GM21447 (cell line): ENCODE measurements at regions not wholly inside any gene's neighbourhood (a gene's known extent, or its start where the extent isn't known, plus 50 kb on each side); places are given as distances from the start of the nearest gene placed in this dataset.

Experiments used
- ATAC-seq: cut with Tn5 transposase; IDR thresholded peaks from one replicate; pipeline ENCODE4 v1.9.1; 2021; ENCODE audit not compliant: unreplicated experiment

DNA sequence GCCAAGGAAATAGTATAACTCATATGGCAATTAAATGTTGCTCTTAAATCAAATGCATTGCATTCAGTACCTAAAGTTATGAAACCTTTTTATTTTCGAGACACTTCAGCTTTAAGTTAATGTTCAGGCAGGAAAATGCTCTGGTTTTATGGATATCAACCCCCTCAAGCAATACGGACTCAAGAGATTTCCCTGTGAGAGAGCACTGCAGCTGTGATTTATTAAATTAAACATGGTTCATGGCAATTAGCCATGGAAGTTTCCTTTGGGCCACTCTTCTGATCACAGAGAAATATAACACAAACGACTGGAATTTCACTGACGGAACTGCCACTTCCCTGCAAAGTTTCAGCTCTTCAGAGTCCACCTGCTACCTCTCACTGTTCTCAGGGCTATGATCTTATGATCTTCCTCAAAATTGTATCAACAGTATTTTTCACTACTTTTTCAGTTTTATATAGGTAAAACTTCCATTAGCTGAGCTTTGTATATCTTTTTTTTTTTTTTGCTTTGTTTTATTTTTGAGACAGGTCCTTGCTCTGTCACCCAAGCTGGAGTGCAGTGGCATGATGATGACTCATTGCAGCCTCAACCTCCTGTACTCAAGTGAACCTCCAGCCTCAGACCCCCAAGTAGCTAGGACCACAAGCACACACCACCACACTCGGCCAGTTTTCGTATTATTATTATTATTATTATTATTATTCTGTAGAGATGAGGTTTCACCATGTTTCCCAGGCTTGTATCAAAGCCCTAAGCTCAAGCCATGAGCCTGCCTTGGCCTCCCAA lies 923.1 kb upstream of the TMPRSS15 start:
- no peak for ATAC-seq

DNA sequence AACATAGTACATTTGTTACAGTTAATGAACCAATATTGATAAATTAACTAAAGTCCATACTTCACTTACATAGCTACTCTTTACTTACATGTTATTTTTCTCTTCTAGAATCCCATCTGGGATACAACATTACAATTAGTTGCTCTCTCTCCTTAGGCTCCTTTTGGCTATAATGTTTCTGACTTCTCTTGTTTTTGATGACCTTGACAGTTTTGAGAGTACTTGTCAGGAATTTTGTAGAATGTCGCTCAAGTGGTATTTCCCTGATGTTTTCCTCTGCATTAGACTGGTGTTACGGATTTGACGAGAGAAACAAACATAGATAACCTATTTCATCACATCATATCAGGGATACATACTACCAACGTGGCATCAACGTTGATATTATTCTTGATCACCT lies 925.4 kb upstream of the TMPRSS15 start:
- no peak for ATAC-seq

DNA sequence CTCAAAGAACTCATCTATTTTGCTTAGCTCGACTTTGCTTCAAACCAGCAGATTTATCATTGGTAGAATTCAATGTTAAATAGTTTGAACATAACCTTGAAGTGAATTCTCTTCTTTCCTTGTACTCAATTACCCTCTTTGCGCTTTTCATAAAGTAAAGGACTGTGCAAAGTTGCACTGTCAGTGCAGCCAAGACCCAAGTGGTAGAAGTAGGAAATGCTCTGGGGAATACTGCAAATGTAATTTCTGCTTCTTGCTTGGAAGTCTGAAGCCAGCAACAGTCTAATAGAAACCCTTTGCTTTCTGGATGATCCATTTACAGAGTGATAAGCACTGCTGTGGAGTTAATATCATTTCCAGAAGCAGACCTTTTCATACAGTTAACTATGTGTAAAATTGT lies 936.7 kb upstream of the TMPRSS15 start:
- ATAC-seq: no peak

DNA sequence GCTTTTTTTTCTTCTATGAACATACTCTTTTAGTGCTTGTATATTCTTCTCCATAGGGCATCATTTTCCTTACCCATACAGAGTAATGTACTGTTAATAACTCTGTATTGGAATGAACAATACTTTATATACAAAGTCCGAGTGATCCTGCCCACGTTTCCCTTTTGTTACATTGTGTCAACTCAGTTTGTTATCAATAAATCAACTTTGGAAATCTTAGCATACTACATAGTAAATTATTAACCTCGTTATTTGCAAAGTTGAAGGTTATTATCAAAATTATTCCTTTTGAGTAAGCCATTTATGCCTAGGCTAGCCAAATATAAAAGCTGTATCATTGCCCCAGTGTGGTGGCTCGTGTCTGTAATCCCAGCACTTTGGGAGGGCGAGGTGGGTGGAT lies 937.4 kb upstream of the TMPRSS15 start:
- ATAC-seq: no peak

DNA sequence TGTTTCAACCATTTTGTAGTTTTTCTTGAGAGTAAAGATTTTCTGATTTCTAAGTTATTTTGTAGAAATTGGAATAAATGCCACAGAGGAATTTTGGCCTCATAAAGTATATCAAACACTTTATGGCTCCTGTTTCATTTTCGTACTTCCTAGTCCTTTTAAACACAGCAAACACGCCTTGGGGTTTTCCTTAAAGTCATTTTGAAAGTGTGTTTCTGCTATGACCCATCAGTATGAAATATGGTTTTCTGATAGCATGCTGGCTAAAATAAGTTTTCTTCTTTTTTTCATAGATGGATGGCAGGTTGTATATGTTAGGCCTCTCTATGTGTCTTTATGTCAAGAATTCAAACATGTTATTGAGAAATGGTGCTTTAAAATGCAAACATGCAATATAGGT lies 940.1 kb upstream of the TMPRSS15 start:
- no peak for ATAC-seq

DNA sequence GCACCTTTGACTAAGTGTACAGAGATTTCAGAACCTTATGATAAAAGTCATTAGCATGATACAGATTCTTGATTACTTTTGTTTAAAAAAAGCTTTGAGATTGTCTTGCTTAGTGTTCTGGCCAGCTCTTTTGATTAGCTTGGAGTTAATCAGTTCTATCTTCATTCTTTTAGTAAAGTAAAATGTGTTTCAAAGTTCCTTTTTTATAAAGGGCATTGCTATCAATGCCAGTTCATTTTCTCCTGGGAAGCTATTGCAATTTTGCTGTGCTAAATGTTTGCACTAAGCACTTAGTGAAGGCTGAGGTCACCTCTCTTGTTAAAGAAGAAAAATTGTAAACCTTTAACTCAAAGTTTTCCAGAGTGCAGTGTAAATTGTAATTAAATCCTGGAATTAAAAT lies 946.7 kb upstream of the TMPRSS15 start:
- ATAC-seq: no peak

DNA sequence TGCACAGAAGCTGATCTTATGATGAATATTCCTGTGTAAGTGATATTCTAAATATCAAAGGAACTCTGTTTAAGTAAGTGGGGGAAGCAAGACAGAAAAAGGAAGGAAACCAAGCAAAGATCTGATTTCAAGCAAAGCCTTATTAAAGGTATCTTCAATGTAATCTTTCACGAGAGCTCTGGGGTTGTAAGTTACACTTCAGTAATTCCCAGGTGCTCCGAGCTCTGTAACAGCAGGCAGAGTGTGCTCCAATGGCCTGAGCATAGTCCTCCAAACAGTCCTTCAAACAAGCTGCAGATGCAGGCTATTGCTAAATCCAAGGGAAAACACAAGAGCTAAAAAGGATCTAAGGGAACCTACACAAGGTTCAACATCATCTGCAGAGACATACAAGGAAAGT lies 949.7 kb upstream of the TMPRSS15 start:
- ATAC-seq: no peak

DNA sequence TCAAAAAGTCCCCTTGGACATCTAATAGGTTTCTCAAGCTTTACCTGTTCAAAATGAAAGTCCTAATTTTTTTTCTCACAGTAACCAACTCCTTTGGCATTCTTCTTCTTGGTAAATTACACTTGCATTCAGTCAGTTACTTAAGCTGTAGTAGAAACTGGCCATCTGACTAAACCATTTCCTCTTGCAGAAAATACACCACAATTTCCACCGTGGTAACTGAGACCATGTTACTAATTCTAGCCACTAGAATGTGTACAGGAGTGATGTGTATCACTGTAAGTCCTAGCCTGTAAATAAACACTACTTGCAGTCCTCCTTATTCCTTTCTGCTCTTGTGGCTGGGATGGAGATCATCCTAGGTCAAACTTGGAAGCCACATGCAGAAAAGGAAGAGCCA lies 965.4 kb upstream of the TMPRSS15 start:
- ATAC-seq: no peak

DNA sequence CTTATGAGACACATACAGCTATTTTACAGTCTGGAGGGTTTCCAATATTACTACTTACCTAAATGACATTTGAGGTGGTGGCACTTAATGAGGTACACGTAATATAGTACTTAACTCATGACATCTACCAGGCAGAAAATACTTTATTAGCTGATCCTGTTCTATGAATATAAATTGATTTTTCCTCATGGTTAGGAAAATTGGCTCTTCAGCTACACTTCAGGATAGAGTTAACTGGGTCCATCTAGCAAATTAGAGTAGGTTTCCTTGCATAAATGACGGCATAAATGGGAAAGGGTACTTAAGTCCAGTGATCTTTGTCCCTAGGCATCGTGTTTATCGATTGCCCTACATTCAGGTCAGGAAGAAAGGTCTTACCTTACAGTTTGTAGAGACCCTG lies 988.8 kb upstream of the TMPRSS15 start:
- no peak for ATAC-seq

DNA sequence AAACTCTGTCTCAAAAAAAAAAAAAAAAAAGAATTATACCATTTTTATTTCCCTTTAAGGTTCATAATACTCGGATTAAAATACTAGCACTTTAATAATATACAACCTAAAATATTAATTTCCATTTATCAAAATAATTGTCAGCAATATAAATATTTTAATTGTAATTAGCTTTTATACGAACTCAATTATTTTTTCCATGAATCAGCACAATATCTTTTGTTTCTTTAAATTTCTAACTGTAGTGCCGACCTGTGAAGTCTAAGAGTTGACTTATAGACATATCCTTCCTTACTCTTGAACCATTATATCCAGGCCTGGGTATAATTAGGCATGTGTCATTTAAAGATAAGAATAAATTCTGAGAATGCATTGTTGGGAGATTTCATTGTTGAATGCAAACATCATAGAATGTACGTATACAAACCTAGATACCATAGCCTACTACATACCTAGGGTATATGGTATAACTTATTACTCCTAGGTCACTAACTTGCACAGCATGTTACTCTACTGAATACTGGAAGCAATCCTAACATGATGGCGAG lies 996.7 kb upstream of the TMPRSS15 start:
- no peak for ATAC-seq

DNA sequence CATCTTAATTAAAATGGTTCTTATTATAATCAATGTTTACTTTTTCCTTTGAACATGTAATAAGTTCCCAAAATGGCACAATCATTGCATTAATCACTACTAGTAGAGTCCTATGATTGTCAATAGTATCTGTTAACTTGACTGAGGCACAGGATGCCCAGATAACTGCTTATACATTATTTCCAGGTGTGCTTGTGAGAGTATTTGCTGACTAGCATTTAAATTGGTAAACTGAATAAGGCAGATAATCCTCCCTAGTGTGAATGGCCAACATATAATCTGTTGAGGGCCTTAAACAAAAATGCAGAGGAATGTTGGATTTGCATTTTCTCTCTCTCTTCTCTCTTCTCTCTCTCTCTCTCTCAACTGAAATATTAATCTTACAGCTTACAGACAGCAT lies 999.3 kb upstream of the TMPRSS15 start:
- ATAC-seq: no peak

DNA sequence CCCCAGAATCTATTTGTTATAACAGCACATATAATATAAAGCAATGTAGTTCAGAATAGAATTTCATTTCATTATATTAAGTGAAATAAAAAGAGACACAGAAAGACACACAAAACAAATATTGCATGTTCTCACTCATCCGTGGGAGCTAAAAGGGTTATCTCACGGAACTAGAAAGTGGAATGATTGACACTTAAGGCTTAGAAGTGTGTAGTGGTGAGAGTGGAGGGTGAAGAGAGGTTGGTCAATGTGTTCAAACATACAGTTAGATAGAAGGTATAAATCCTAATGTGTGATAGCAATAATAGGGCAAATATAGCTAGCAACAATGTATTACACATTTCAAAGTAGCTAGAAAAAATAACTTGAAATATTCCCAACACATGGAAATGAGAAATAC lies 1001.7 kb upstream of the TMPRSS15 start:
- no peak for ATAC-seq

DNA sequence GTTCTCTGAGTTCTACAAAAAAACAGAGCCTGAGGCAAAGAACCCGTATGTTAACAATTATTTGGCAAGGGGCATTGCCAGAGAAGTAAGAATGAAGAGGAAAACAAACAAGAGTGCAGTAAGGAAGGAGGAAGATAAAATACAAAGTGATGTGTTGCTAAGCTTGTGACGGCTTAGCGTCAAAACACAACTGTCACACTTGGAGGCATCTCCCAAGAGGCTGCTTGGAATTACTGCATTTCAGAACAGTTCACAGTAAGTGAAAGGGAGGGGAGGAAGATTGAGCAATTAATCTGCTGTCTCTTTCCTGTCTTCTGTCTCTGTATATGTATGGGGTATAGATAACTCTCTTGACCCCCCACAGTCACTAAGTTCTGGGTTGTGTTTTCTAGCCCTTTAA lies 1017.0 kb upstream of the TMPRSS15 start:
- no peak for ATAC-seq

DNA sequence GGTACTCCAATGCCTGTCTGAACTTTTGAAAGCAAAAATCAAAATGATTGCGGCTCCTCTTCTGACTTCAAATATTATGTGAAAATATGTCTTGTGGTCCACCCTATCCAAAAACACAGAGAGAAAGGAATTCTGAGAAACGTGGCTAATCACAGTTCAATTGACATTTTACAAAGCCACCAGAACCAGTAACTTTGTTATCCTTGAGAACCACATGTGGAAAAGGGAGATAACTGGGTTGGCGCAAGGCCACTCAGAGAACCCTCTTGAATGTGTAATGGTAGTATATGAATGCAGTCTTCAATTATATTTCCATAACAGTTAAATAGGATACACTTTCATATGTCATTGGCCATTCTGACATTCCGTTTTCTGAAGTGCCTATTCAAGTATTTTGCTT lies 1030.0 kb upstream of the TMPRSS15 start:
- ATAC-seq: no peak

DNA sequence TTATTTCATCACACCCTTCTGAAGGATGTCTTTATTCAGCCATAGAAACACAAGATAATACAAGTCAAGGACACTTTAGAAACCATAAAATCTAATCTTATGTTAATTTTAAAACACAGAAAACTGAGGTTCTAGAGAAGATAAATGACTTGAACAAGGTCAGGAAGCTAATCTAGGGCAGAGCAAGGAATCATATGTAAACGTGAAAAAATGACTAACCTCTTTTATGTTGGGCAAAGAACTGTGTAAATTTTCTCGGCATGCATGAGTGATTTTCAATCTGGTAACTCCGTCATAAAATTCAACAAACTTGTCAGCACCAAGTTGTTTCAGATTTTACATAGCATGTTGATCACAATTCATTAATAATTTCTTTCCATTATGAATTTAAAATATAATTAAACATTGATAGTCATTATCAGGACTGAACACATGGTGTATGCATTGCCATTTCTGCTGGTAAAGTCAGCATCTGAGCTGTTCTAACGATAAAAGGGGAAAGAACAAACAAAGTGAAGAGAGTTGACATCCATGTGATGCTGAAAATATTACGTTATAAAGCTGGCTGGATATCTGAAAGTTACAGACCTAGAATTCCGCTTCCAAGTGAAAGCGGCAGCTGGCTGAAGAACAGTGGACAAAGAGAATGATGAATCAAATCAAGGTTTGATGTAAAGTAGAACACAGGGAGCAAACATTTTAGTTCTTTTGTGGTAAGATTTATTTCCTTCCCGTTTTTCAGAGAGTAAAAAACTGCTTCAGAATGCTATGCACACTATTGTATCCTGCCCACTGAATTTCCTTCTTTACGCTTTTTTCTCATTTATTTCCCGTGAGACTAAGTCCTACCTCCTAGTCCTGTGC lies 1037.4 kb upstream of the TMPRSS15 start:
- no peak for ATAC-seq

DNA sequence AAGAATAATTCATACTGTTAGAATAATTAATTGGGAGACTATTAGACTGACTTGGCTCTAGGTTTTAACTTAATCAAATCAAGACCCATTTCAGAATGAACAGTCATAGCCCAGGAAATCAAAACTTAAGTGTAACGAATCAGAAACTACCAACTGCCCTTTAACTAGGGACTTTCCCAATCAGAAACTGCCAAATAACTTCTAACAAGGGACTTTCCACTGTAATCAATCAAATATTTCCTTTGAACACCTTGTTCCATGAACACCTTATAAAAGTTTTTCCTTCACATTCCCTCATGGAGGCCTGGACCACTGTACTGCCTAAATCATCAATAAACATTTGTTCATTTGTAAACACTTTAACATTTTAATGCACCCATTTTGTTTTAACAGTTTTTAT lies 1054.7 kb upstream of the TMPRSS15 start:
- no peak for ATAC-seq

DNA sequence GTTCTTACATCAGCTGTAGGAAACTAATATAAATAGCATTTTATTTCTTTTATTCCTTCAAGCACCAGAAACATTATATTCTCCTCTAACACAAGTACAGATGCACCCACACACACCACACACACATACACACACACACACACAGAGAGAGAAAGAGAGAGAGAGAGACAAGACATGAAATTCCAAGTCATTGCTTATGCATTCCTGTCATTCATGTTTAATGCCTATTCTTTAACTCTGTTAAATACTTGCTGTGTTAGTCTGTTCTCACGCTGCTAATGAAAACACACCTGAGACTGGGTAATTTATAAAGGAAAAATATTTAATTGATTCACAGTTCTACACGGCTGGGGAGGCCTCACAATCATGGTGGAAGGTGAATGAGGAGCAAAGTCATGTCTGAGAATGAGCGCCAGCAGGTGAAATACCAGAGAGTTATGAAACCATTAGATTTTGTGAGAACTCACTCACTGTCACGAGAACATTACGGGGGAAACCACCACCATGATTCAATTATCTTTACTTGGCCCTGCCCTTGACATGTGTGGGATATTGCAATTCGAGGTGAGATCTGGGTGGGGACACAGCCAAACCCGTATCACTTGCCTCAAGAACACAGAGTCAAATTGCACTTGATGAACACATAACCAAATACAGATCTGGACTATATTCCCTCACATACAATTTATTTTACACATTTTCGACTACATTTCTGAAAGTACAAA lies 1058.1 kb upstream of the TMPRSS15 start:
- ATAC-seq: no peak

DNA sequence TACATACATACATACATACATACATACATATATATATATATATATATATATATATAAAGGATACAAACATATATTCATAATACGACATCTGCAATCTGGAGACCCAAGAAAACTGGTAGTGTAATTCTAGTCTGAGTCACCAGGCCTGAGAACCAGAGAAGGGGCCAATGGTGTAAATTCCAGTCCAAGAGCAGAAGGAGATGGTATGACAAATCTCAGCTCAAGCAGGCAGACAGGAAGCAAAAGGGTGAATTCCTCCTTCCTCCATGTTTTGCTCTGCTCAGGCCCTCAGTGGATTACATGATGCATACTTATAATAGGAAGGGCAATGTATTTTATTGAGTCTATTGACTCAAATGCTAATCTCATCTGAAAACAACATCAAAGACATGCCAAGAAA lies 1060.4 kb upstream of the TMPRSS15 start:
- no peak for ATAC-seq

DNA sequence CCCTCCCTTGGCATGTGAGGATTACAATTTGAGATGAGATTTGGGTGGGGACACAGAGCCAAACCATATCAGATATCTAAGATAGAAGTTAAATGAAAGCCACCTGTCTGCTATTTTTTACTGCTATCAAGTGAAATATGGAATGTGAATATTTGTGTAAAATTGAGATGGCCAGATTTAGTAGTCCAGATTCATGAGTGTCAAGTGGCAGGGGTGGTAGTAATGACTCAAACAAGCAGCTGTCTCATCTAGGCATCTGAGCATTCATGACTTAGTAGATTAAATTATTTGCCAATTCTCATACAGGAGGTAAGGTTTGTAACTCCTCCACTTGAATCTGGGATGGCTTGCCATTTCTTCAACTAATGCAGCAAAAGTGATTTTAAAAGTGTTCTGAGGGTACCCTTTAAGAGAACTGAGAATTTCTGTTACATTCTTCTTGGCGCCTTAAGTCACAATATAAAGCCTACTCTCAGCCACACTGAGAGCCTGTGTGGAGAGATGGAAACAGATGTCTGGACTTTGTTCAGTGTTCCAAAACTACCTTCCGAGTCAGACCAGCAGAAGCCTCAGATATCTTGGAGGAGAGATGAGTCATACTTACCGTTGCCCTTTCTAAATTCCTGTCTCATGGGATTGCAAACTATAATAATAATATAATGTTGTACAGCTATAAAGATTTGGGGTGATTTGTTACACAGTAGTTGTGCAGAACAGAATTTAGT lies 1065.6 kb upstream of the TMPRSS15 start:
- no peak for ATAC-seq

DNA sequence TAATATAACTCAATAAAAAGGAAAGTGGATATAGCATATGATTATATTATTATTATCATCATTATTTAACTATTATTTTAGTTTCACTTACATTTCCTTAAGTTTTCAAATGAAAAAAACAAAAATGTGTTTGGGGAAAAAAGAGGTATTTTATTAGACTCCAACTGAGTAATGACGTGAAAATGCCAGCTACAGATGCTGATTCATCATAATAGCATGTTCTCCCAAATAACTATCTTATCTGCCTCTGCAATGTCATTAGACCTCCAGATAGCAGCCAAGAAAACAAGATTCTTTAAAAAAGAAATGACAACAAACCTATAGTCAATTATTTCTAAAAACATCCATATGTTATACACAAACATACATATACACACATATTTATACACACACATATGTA lies 1071.9 kb upstream of the TMPRSS15 start:
- ATAC-seq: no peak

DNA sequence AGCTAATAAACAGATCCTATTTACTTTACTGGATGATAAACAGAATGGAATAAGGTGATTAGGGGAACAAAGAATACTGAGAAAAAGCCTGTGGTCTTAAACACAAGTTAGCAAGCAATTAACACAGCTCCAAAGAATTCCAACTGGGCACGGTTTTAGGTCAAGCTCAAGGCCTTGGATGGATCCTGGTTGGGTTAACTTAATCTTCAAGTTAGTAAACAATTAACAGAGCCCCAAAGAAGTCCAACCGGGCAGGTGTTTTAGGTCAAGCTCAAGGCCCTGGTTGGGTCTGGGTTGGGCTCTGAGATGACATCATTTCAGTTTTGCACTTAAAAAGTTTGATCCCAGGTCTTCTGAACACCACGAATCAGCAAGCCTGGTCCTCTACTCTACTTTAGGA lies 1086.3 kb upstream of the TMPRSS15 start:
- no peak for ATAC-seq
